Osteoblast (primary cell): ENCODE measurements at regions not wholly inside any gene's neighbourhood (a gene's known extent, or its start where the extent isn't known, plus 50 kb on each side); places are given as distances from the start of the nearest gene placed in this dataset.

Experiments used
- DNase-seq: peaks from one replicate; pipeline ENCODE4 v3.0.0; 2011; ENCODE audit warnings: low spot score, mixed read lengths; ENCODE audit not compliant: insufficient read length; ENCODE audit errors: missing footprints
- H2AFZ ChIP-seq: 2 replicates; pipeline ENCODE4 v1.6.0; 2011; ENCODE audit warnings: mild to moderate bottlenecking, low read length
- H3K27ac ChIP-seq: 2 replicates; pipeline ENCODE4 v1.5.1; 2011; ENCODE audit warnings: mild to moderate bottlenecking, low read depth, low read length, moderate library complexity
- H3K27me3 ChIP-seq: 2 replicates; pipeline ENCODE4 v1.6.0; 2012; ENCODE audit warnings: mild to moderate bottlenecking, control low read depth, inconsistent platforms, low read length, moderate library complexity; ENCODE audit not compliant: insufficient read depth
- H3K36me3 ChIP-seq: 2 replicates; pipeline ENCODE4 v1.5.1; 2011; ENCODE audit warnings: mild to moderate bottlenecking, low read length, control low read depth, moderate library complexity; ENCODE audit not compliant: insufficient read depth
- H3K4me1 ChIP-seq: 2 replicates; pipeline ENCODE4 v1.5.1; 2011; ENCODE audit warnings: mild to moderate bottlenecking, low read length, control low read depth, moderate library complexity; ENCODE audit not compliant: insufficient read depth
- H3K4me2 ChIP-seq: 2 replicates; pipeline ENCODE4 v1.6.0; 2011; ENCODE audit warnings: mild to moderate bottlenecking, low read length; ENCODE audit not compliant: insufficient read depth
- H3K4me3 ChIP-seq: fragments of 200-600 bp; sonication (generic); 3 replicates; pipeline ENCODE4 v1.5.1; 2012; ENCODE audit warnings: mild to moderate bottlenecking, low read length, inconsistent platforms; ENCODE audit not compliant: insufficient read depth
- H3K79me2 ChIP-seq: 2 replicates; pipeline ENCODE4 v1.6.0; 2012; ENCODE audit warnings: mild to moderate bottlenecking, low read length, control low read depth, inconsistent platforms; ENCODE audit not compliant: insufficient read depth
- H3K9me3 ChIP-seq: 2 replicates; pipeline ENCODE4 v1.5.1; 2011; ENCODE audit warnings: low read depth, low read length, control low read depth
- H4K20me1 ChIP-seq: 2 replicates; pipeline ENCODE4 v1.6.0; 2012; ENCODE audit warnings: mild to moderate bottlenecking, low read length, control low read depth; ENCODE audit not compliant: insufficient read depth
- TF ChIP-seq, protein P1 (sequence below): IDR thresholded peaks from 2 replicates; pipeline ENCODE4 v1.5.1; 2011; ENCODE audit warnings: mild to moderate bottlenecking, low read depth, low read length, moderate library complexity; ENCODE audit errors: extremely low read depth

DNA sequence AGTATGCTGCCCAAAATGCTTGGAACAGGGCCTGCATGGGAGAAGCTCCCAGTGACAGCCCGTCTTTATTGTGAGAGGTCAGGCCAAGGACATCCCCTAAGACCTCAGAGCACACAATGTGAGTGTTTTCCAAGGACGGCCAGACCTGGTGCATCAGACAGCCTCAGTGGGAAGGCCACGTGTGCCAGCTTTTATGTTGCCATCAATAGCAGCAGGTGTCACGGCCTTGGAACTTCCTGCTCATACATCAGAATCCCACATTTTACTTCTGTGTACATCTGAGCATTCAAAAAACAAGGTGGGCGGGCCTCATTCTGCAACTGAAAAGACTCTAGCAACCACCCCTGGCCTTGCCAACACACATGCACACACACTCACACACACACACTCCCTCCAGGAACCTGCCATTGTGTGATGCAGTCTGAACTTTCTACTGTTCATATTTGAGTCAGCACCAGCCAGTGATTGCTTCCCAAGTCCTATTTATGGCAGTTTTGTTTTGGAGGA is 753.1 kb upstream of the TBX3 start:
- no peaks in the 10 kb centered on the region for H3K36me3 ChIP-seq
- no peaks in the 10 kb centered on the region for H3K9me3 ChIP-seq
- no peak overlapping the region for H2AFZ ChIP-seq
- no peaks in the 10 kb centered on the region for H3K27me3 ChIP-seq
- H3K4me2 ChIP-seq = no peak overlapping the region
- no peak overlapping the region for H3K4me3 ChIP-seq
- no peaks in the 10 kb centered on the region for H3K4me1 ChIP-seq
- TF ChIP-seq, protein P1, sequence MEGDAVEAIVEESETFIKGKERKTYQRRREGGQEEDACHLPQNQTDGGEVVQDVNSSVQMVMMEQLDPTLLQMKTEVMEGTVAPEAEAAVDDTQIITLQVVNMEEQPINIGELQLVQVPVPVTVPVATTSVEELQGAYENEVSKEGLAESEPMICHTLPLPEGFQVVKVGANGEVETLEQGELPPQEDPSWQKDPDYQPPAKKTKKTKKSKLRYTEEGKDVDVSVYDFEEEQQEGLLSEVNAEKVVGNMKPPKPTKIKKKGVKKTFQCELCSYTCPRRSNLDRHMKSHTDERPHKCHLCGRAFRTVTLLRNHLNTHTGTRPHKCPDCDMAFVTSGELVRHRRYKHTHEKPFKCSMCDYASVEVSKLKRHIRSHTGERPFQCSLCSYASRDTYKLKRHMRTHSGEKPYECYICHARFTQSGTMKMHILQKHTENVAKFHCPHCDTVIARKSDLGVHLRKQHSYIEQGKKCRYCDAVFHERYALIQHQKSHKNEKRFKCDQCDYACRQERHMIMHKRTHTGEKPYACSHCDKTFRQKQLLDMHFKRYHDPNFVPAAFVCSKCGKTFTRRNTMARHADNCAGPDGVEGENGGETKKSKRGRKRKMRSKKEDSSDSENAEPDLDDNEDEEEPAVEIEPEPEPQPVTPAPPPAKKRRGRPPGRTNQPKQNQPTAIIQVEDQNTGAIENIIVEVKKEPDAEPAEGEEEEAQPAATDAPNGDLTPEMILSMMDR = no peak
- no peaks in the 10 kb centered on the region for H3K79me2 ChIP-seq
- H4K20me1 ChIP-seq = no peaks in the 10 kb centered on the region
- no peak for DNase-seq
- no peak overlapping the region for H3K27ac ChIP-seq

DNA sequence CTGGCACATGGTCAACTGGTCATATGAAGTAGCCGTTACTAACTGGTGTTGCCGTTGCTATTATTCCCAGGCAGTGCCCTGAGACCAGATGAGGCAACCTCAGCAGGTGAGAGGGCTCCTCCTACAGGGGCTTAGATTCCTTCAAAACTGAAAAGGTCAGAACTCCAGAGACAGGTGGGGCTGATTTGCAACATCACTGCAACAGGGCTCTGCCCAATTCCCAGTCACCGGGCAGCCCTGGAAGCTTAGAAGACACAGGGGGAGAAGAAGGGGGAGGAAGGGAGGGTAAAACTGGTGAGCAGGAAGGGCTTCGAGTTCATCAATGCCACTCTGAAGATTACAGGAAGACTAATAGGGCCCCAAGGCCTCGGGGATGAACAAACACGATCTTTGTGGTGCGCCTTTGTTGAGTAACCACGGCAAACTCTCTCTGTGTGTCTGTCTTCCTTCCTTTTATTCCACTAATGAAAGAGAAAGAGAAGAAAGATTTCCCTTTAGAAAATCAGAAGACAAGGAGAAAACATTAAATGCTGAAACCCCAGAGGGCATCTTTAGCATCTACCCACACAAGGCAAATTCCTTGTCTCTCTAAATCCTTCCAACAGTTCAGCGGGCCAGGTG is 749.1 kb upstream of the TBX3 start:
- TF ChIP-seq, protein P1 = no peak
- Histone ChIP-seq H3K9me3 (no peaks in the 10 kb centered on the region), H3K27ac (no peak overlapping the region), H4K20me1 (no peaks in the 10 kb centered on the region), H3K27me3 (no peaks in the 10 kb centered on the region), H3K4me1 (no peaks in the 10 kb centered on the region), H3K4me3 (no peak overlapping the region), H2AFZ (no peak overlapping the region), H3K36me3 (no peaks in the 10 kb centered on the region), H3K79me2 (no peaks in the 10 kb centered on the region), H3K4me2 (no peak overlapping the region)
- DNase-seq = no peak

DNA sequence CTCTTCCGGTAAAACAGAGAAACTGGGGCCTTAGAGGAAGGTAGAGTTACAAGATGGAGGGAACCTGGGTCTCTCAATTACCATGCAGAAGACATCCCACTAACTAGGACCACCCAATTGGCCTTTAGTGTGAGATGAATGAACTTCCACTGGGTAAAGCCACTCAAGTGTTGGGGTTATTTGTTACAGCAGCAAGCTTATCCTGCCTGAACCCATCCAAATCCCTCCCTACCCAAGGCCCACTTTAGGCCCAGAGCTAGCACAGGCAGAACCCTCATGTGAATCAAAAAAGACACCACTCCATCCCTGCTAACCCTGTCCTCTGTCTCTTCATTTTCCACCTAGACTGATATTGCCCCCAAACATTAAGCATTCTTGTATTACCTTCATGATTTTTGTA is 746.7 kb upstream of the TBX3 start:
- TF ChIP-seq, protein P1 = no peak
- H4K20me1 ChIP-seq = no peaks in the 10 kb centered on the region
- no peaks in the 10 kb centered on the region for H3K36me3 ChIP-seq
- H3K27ac ChIP-seq = no peak overlapping the region
- no peaks in the 10 kb centered on the region for H3K9me3 ChIP-seq
- no peaks in the 10 kb centered on the region for H3K27me3 ChIP-seq
- no peak overlapping the region for H2AFZ ChIP-seq
- no peak overlapping the region for H3K4me3 ChIP-seq
- H3K4me2 ChIP-seq = no peak overlapping the region
- H3K4me1 ChIP-seq = no peaks in the 10 kb centered on the region
- DNase-seq = no peak
- H3K79me2 ChIP-seq = no peaks in the 10 kb centered on the region

DNA sequence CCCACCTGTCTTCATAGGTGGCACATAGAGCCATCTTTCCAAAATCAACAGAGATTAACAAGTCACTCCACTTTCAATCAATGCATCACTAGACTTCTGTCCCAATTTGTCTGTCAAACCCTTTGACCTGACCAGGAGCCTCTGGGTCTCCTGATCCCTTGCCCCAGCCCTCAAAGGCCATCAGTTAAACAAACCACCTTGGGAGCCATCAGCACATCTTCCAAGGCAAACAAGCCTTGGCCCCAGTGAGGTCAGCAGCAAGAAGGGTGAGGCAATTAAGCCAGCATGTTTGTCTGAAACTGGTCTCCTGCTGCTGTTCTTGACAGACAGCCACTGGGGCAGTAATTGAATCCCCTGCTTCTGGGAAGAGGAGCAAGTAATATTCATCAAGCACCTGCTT is 742.8 kb upstream of the TBX3 start:
- no peak overlapping the region for H3K27ac ChIP-seq
- H3K4me2 ChIP-seq = no peak overlapping the region
- H3K4me1 ChIP-seq = no peaks in the 10 kb centered on the region
- no peak overlapping the region for H3K4me3 ChIP-seq
- H4K20me1 ChIP-seq = no peaks in the 10 kb centered on the region
- no peak for DNase-seq
- H3K79me2 ChIP-seq = no peaks in the 10 kb centered on the region
- H3K27me3 ChIP-seq = no peaks in the 10 kb centered on the region
- TF ChIP-seq, protein P1 = no peak
- no peak overlapping the region for H2AFZ ChIP-seq
- no peaks in the 10 kb centered on the region for H3K36me3 ChIP-seq
- H3K9me3 ChIP-seq = no peaks in the 10 kb centered on the region
